SK-N-SH treated with all-trans-retinoic acid at 6 μM for 48 hours (cell line): ENCODE measurements at regions not wholly inside any gene's neighbourhood (a gene's known extent, or its start where the extent isn't known, plus 50 kb on each side); places are given as distances from the start of the nearest gene placed in this dataset.
A peak's percentile ranks its signal among the peaks of the same experiment; 100 is the strongest.

Experiments
- ATAC-seq: fragments of 200-7000 bp; cut with Tn5 transposase; 3 replicates; pipeline ENCODE4 v1.9.1; 2020; ENCODE audit warnings: mild to moderate bottlenecking, moderate library complexity
- BACH2 ChIP-seq: fragments of 250-450 bp; sonication (Bioruptor Pico); IDR thresholded peaks from 2 replicates; pipeline ENCODE4 v1.9.0; 2021; ENCODE audit warnings: mild to moderate bottlenecking, borderline replicate concordance
- CREB5 ChIP-seq: fragments of 250-450 bp; sonication (Bioruptor Pico); IDR thresholded peaks from 2 replicates; pipeline ENCODE4 v1.5.1; 2020; ENCODE audit warnings: low read depth, mild to moderate bottlenecking, moderate library complexity
- CSDC2 ChIP-seq: fragments of 250-450 bp; sonication (Bioruptor Pico); IDR thresholded peaks from 2 replicates; pipeline ENCODE4 v1.5.0; 2020; ENCODE audit warnings: mild to moderate bottlenecking, moderate library complexity
- CSRNP3 ChIP-seq: fragments of 250-450 bp; sonication (Bioruptor Pico); IDR thresholded peaks from 2 replicates; pipeline ENCODE4 v1.5.1; 2021; ENCODE audit warnings: mild to moderate bottlenecking, moderate library complexity
- ESRRG ChIP-seq: fragments of 250-450 bp; sonication (Bioruptor Pico); IDR thresholded peaks from 2 replicates; pipeline ENCODE4 v1.6.1; 2021; ENCODE audit warnings: mild to moderate bottlenecking
- GLIS3 ChIP-seq: fragments of 250-450 bp; sonication (Bioruptor Pico); IDR thresholded peaks from 2 replicates; pipeline ENCODE4 v1.5.0; 2020; ENCODE audit warnings: mild to moderate bottlenecking, moderate library complexity
- ISL1 ChIP-seq: fragments of 250-450 bp; sonication (Bioruptor Pico); IDR thresholded peaks from 2 replicates; pipeline ENCODE4 v2.1.2; 2022; ENCODE audit warnings: mild to moderate bottlenecking, moderate library complexity
- OSR1 ChIP-seq: fragments of 250-450 bp; sonication (Bioruptor Pico); IDR thresholded peaks from 2 replicates; pipeline ENCODE4 v1.8.0; 2022; ENCODE audit warnings: moderate library complexity, mild to moderate bottlenecking, inconsistent platforms
- PATZ1 ChIP-seq: fragments of 250-450 bp; sonication (Bioruptor Pico); IDR thresholded peaks from 2 replicates; pipeline ENCODE4 v1.8.0; 2020; ENCODE audit warnings: mild to moderate bottlenecking, moderate library complexity, borderline replicate concordance
- POU6F1 ChIP-seq: fragments of 250-450 bp; sonication (Bioruptor Pico); IDR thresholded peaks from 2 replicates; pipeline ENCODE4 v1.8.0; 2021; ENCODE audit warnings: low read depth, mild to moderate bottlenecking, moderate library complexity, borderline replicate concordance
- PPARA ChIP-seq: fragments of 250-450 bp; sonication (Bioruptor Pico); IDR thresholded peaks from 2 replicates; pipeline ENCODE4 v1.5.0; 2020; ENCODE audit warnings: mild to moderate bottlenecking, borderline replicate concordance
- RARB ChIP-seq: fragments of 250-450 bp; sonication (Bioruptor Pico); IDR thresholded peaks from 2 replicates; pipeline ENCODE4 v1.8.0; 2021; ENCODE audit warnings: mild to moderate bottlenecking, moderate library complexity
- SNAI2 ChIP-seq: fragments of 250-450 bp; sonication (Bioruptor Pico); IDR thresholded peaks from 2 replicates; pipeline ENCODE4 v1.5.0; 2020; ENCODE audit warnings: mild to moderate bottlenecking, moderate library complexity
- TCF4 ChIP-seq: fragments of 250-450 bp; sonication (Bioruptor Pico); IDR thresholded peaks from 2 replicates; pipeline ENCODE4 v1.8.0; 2021; ENCODE audit warnings: mild to moderate bottlenecking, moderate library complexity, borderline replicate concordance
- TOX ChIP-seq: fragments of 250-450 bp; sonication (Bioruptor Pico); IDR thresholded peaks from 2 replicates; pipeline ENCODE4 v1.8.0; 2021; ENCODE audit warnings: mild to moderate bottlenecking, moderate library complexity, borderline replicate concordance
- TSHZ2 ChIP-seq: fragments of 250-450 bp; sonication (Bioruptor Pico); IDR thresholded peaks from 2 replicates; pipeline ENCODE4 v1.5.0; 2020; ENCODE audit warnings: mild to moderate bottlenecking, moderate library complexity
- ZC3H10 ChIP-seq: fragments of 250-450 bp; sonication (Bioruptor Pico); IDR thresholded peaks from 2 replicates; pipeline ENCODE4 v1.5.1; 2021; ENCODE audit warnings: mild to moderate bottlenecking, moderate library complexity
- ZFP3 ChIP-seq: fragments of 250-450 bp; sonication (Bioruptor Pico); IDR thresholded peaks from 2 replicates; pipeline ENCODE4 v1.5.0; 2020; ENCODE audit warnings: mild to moderate bottlenecking, moderate library complexity
- ZFP30 ChIP-seq: fragments of 450-650 bp; formaldehyde crosslinking; IDR thresholded peaks from 2 replicates; pipeline ENCODE4 v1.5.0; 2022; ENCODE audit warnings: mild to moderate bottlenecking, moderate library complexity
- ZNF565 ChIP-seq: fragments of 450-650 bp; formaldehyde crosslinking; conservative IDR thresholded peaks from 2 replicates; pipeline ENCODE4 v1.5.0; 2020; ENCODE audit warnings: low read depth, mild to moderate bottlenecking, moderate library complexity
- ZNF8 ChIP-seq: fragments of 450-650 bp; formaldehyde crosslinking; IDR thresholded peaks from 2 replicates; pipeline ENCODE4 v1.5.0; 2020; ENCODE audit warnings: mild to moderate bottlenecking, moderate library complexity

GRCh38 chr3:175965036-175965435, 1105.9 kb downstream of the NAALADL2 start:
- no peak for ATAC-seq
- TF ChIP-seq OSR1 (CRISPR knock-in tag) (no peak), CREB5 (CRISPR knock-in tag) (no peak), TCF4 (CRISPR knock-in tag) (no peak), CSRNP3 (no peak), CSDC2 (CRISPR knock-in tag) (no peak), BACH2 (CRISPR knock-in tag) (no peak), PPARA (CRISPR knock-in tag) (no peak), ZFP3 (CRISPR knock-in tag) (no peak)

- ATAC-seq: no peak
- TF ChIP-seq PPARA (CRISPR knock-in tag): no peak
Observed at GRCh38 chr3:175957427-175957826, 1098.3 kb downstream of the NAALADL2 start.

- TF ChIP-seq ISL1 (CRISPR knock-in tag): no peak
- TF ChIP-seq ZC3H10 (CRISPR knock-in tag): no peak
- no peak for TF ChIP-seq TOX (CRISPR knock-in tag)
- TF ChIP-seq ZNF565: no peak
- no peak for TF ChIP-seq OSR1 (CRISPR knock-in tag)
- TF ChIP-seq RARB (CRISPR knock-in tag): no peak
- no peak for TF ChIP-seq BACH2 (CRISPR knock-in tag)
- TF ChIP-seq, all 23 proteins: peak for 0
- no peak for ATAC-seq
Observed at GRCh38 chr3:175956964-175957363, 1097.8 kb downstream of the NAALADL2 start.

GRCh38 chr3:175951047-175951694, 1092.0 kb downstream of the NAALADL2 start:
- TF ChIP-seq ESRRG (CRISPR knock-in tag): no peak
- peak; percentile 84 for TF ChIP-seq ISL1 (CRISPR knock-in tag)
- TF ChIP-seq ZNF8 (CRISPR knock-in tag): no peak
- ATAC-seq: peak; percentile 85

GRCh38 chr3:175948041-175948440, 1088.9 kb downstream of the NAALADL2 start:
- no peak for ATAC-seq
- TF ChIP-seq PATZ1 (CRISPR knock-in tag) (no peak), TOX (CRISPR knock-in tag) (no peak), GLIS3 (CRISPR knock-in tag) (no peak), TCF4 (CRISPR knock-in tag) (no peak), SNAI2 (CRISPR knock-in tag) (no peak), ZC3H10 (CRISPR knock-in tag) (no peak), ESRRG (CRISPR knock-in tag) (no peak), POU6F1 (CRISPR knock-in tag) (no peak), ISL1 (CRISPR knock-in tag) (no peak), RARB (CRISPR knock-in tag) (no peak), ZNF8 (CRISPR knock-in tag) (no peak), TSHZ2 (CRISPR knock-in tag) (no peak), CREB5 (CRISPR knock-in tag) (no peak), ZNF565 (no peak), CSRNP3 (no peak), BACH2 (CRISPR knock-in tag) (no peak), ZFP30 (CRISPR knock-in tag) (no peak), CSDC2 (CRISPR knock-in tag) (no peak)
